Neural cell (in vitro differentiated cells): ENCODE measurements at regions not wholly inside any gene's neighbourhood (a gene's known extent, or its start where the extent isn't known, plus 50 kb on each side); places are given as distances from the start of the nearest gene placed in this dataset.

Experiments
- EZH2 ChIP-seq: fragments of 200-600, 300-800 bp; shearing (Covaris generic), sonication (generic); IDR thresholded peaks from 2 replicates; pipeline ENCODE4 v1.6.1; 2014; ENCODE audit warnings: antibody characterized with exemption, low read length, borderline replicate concordance, mild to moderate bottlenecking; ENCODE audit not compliant: insufficient read depth, poor library complexity, severe bottlenecking
- POLR2AphosphoS5 ChIP-seq: IDR thresholded peaks from 2 replicates; pipeline ENCODE4 v1.6.1; 2012
- SMC3 ChIP-seq: fragments of 450-650 bp; conservative IDR thresholded peaks from 2 replicates; pipeline ENCODE4 v1.6.1; 2014; ENCODE audit warnings: antibody characterized with exemption, mild to moderate bottlenecking, moderate library complexity; ENCODE audit not compliant: poor library complexity
- TAF1 ChIP-seq: IDR thresholded peaks from 2 replicates; pipeline ENCODE4 v1.6.1; 2012; ENCODE audit warnings: low read depth
- TF ChIP-seq, protein P1 (sequence below): IDR thresholded peaks from 2 replicates; pipeline ENCODE4 v1.6.1; 2012; ENCODE audit warnings: borderline replicate concordance
- TF ChIP-seq, protein P2 (sequence below): fragments of 450-650 bp; IDR thresholded peaks from 2 replicates; pipeline ENCODE4 v1.5.1; 2014; ENCODE audit warnings: antibody characterized with exemption, mild to moderate bottlenecking, moderate library complexity; ENCODE audit not compliant: poor library complexity, severe bottlenecking

DNA sequence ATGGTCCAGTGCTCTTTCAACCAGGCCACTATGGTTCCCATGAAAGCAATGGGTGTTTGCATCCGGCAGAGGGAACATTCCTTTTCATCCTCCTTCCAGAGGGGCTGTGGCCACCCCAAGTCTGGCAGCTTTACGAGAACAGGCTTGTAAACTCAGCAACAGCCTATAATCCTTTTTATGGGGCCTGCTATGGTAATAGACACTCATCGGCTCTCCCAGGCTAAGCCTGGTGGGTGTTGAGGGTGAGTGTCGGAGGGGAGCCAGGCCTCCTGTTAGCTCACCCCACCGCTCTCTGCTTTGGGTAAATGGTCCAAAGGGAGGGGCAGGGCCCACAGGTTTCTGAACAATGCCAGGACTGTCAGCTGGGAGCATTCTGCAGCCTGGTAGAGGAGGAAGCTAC is 111.6 kb upstream of the CD82 start:
- TF ChIP-seq POLR2AphosphoS5: no peak
- TF ChIP-seq TAF1: no peak
- no peak for TF ChIP-seq EZH2
- TF ChIP-seq, protein P1, sequence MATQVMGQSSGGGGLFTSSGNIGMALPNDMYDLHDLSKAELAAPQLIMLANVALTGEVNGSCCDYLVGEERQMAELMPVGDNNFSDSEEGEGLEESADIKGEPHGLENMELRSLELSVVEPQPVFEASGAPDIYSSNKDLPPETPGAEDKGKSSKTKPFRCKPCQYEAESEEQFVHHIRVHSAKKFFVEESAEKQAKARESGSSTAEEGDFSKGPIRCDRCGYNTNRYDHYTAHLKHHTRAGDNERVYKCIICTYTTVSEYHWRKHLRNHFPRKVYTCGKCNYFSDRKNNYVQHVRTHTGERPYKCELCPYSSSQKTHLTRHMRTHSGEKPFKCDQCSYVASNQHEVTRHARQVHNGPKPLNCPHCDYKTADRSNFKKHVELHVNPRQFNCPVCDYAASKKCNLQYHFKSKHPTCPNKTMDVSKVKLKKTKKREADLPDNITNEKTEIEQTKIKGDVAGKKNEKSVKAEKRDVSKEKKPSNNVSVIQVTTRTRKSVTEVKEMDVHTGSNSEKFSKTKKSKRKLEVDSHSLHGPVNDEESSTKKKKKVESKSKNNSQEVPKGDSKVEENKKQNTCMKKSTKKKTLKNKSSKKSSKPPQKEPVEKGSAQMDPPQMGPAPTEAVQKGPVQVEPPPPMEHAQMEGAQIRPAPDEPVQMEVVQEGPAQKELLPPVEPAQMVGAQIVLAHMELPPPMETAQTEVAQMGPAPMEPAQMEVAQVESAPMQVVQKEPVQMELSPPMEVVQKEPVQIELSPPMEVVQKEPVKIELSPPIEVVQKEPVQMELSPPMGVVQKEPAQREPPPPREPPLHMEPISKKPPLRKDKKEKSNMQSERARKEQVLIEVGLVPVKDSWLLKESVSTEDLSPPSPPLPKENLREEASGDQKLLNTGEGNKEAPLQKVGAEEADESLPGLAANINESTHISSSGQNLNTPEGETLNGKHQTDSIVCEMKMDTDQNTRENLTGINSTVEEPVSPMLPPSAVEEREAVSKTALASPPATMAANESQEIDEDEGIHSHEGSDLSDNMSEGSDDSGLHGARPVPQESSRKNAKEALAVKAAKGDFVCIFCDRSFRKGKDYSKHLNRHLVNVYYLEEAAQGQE: no peak
- TF ChIP-seq, protein P2, sequence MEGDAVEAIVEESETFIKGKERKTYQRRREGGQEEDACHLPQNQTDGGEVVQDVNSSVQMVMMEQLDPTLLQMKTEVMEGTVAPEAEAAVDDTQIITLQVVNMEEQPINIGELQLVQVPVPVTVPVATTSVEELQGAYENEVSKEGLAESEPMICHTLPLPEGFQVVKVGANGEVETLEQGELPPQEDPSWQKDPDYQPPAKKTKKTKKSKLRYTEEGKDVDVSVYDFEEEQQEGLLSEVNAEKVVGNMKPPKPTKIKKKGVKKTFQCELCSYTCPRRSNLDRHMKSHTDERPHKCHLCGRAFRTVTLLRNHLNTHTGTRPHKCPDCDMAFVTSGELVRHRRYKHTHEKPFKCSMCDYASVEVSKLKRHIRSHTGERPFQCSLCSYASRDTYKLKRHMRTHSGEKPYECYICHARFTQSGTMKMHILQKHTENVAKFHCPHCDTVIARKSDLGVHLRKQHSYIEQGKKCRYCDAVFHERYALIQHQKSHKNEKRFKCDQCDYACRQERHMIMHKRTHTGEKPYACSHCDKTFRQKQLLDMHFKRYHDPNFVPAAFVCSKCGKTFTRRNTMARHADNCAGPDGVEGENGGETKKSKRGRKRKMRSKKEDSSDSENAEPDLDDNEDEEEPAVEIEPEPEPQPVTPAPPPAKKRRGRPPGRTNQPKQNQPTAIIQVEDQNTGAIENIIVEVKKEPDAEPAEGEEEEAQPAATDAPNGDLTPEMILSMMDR: no peak
- no peak for TF ChIP-seq SMC3
